Panc1 (cell line): ENCODE measurements at regions not wholly inside any gene's neighbourhood (a gene's known extent, or its start where the extent isn't known, plus 50 kb on each side); places are given as distances from the start of the nearest gene placed in this dataset.

Source experiments
- ATAC-seq: fragments of 200-7000 bp; cut with Tn5 transposase; 2 replicates; pipeline ENCODE4 v1.9.1; 2020; ENCODE audit warnings: mild to moderate bottlenecking, moderate library complexity
- BruUV-seq: library from RNA; stranded (reverse); fragments of 400-500 nt; replicated peaks from 2 replicates; lab custom pipeline; 2021; lab: Mats Ljungman, UMichigan
- CTCF ChIA-PET: fragments of 300-600 bp; sonication (Branson Sonifier 250); formaldehyde crosslinking; loops from one replicate; lab custom pipeline; 2022; ENCODE audit warnings: antibody characterized with exemption; lab: Charles Lee
- POLR2A ChIA-PET: fragments of 300-600 bp; sonication (Branson Sonifier 250); formaldehyde crosslinking; loops from one replicate; lab custom pipeline; 2022; ENCODE audit warnings: antibody characterized with exemption; lab: Charles Lee
- DNase-seq: peaks from one replicate; pipeline ENCODE4 v3.0.0-alpha.2; 2010; ENCODE audit warnings: low read depth, low spot score
- H3K27ac ChIP-seq: 2 replicates; pipeline ENCODE4 v1.5.1; 2011; ENCODE audit warnings: mild to moderate bottlenecking, low read length, inconsistent platforms
- H3K27me3 ChIP-seq: fragments of 200-500 bp; sonication (Bioruptor generic); 2 replicates; pipeline ENCODE4 v1.6.0; 2014; ENCODE audit warnings: low read length, inconsistent platforms; ENCODE audit not compliant: control insufficient read depth, insufficient read depth
- H3K36me3 ChIP-seq: fragments of 200-500 bp; sonication (Bioruptor generic); 2 replicates; pipeline ENCODE4 v1.5.1; 2014; ENCODE audit warnings: inconsistent platforms, mild to moderate bottlenecking, low read length, moderate library complexity; ENCODE audit not compliant: control insufficient read depth, insufficient read depth
- H3K4me1 ChIP-seq: 2 replicates; pipeline ENCODE4 v1.5.1; 2011; ENCODE audit warnings: inconsistent platforms, mild to moderate bottlenecking, low read length, moderate library complexity; ENCODE audit not compliant: control insufficient read depth, insufficient read depth
- H3K4me3 ChIP-seq, 2 experiments: 2 replicates each; pipeline ENCODE4 v1.5.1; 2011 to 2012; ENCODE audit warnings: low read depth in 2 of 2, low read length in 2 of 2, mild to moderate bottlenecking in 2 of 2, inconsistent platforms in 1 of 2, moderate library complexity in 1 of 2
- H3K9me3 ChIP-seq: fragments of 200-500 bp; sonication (Bioruptor generic); 2 replicates; pipeline ENCODE4 v1.5.1; 2014; ENCODE audit warnings: low read depth, mild to moderate bottlenecking, inconsistent platforms, low read length, moderate library complexity; ENCODE audit not compliant: control insufficient read depth, insufficient read depth
- CTCF ChIP-seq: fragments of 450-650 bp; IDR thresholded peaks from 2 replicates; pipeline ENCODE4 v1.5.1; 2017; ENCODE audit warnings: mild to moderate bottlenecking
- POLR2AphosphoS5 ChIP-seq: IDR thresholded peaks from 2 replicates; pipeline ENCODE4 v1.6.1; 2012; ENCODE audit warnings: mild to moderate bottlenecking, low read depth, low read length, moderate library complexity
- REST ChIP-seq, 2 experiments: IDR thresholded peaks; 2 replicates each; pipeline ENCODE4 v1.6.1; 2011 to 2012; ENCODE audit warnings: low read depth in 2 of 2, control low read depth in 1 of 2, low read length in 1 of 2, mild to moderate bottlenecking in 1 of 2, moderate library complexity in 1 of 2; ENCODE audit not compliant: insufficient read depth in 1 of 2
- SIN3A ChIP-seq: IDR thresholded peaks from 2 replicates; pipeline ENCODE4 v1.6.1; 2012; ENCODE audit warnings: low read depth, mild to moderate bottlenecking, low read length, moderate library complexity, borderline replicate concordance; ENCODE audit not compliant: insufficient read depth
- TCF7L2 ChIP-seq: IDR thresholded peaks from 2 replicates; pipeline ENCODE4 v1.6.1; 2011; ENCODE audit warnings: mild to moderate bottlenecking, low read depth, low read length, inconsistent platforms
- in situ Hi-C: cut with HindIII; loops from 2 replicates; pipeline ENCODE4 v1.10.0; 2016; ENCODE audit warnings: low sequenced_read_pairs, low pct_unique_long_range_greater_than_20kb
- intact Hi-C: fragments of 100-400 bp; cut with micrococcal nuclease; formaldehyde crosslinking; loops from one replicate; pipeline ENCODE4 v1.10.0; 2022; ENCODE audit not compliant: unreplicated experiment

GRCh38 chr5:99058466-99058865 is 129.7 kb upstream of the CHD1 start:
- ChIA-PET POLR2A (no interaction called here), CTCF (no interaction called here)
- no peaks in the 10 kb centered on the region for H3K27me3 ChIP-seq
- no peaks in the 10 kb centered on the region for H3K36me3 ChIP-seq
- DNase-seq (no peak), ATAC-seq (no peak)
- in situ Hi-C loops, result no loop called here
- H3K4me3 ChIP-seq, result no peak overlapping the region
- no peaks in the 10 kb centered on the region for H3K9me3 ChIP-seq
- intact Hi-C loops, result no loop called here
- no peaks in the 10 kb centered on the region for H3K4me1 ChIP-seq
- no peak for TF ChIP-seq SIN3A
- no peak for TF ChIP-seq TCF7L2
- TF ChIP-seq CTCF, result no peak
- no peak for TF ChIP-seq REST (IDR thresholded peaks at IDR 0.05; ENCODE audit: insufficient read depth in 1 of 2, low read depth in 2 of 2, low read length in 1 of 2)
- H3K27ac ChIP-seq, result no peak overlapping the region
- no TSS peak for BruUV-seq

- Histone ChIP-seq H3K9me3 (no peaks in the 10 kb centered on the region), H3K4me1 (no peaks in the 10 kb centered on the region), H3K4me3 (no peak overlapping the region), H3K27me3 (no peaks in the 10 kb centered on the region; the same call in none of the 2 replicates), H3K27ac (no peak overlapping the region), H3K36me3 (no peaks in the 10 kb centered on the region)
- BruUV-seq, result no TSS peak
- ATAC-seq (no peak), DNase-seq (no peak)
- ChIA-PET POLR2A (interaction anchor here (0.7 kb wide), 1 partner anchor 134 kb away, joined by 3 read pairs; no protein-coding TSS in a partner anchor), CTCF (no interaction called here)
- TF ChIP-seq TCF7L2, result no peak
- no peak for TF ChIP-seq REST (IDR thresholded peaks at IDR 0.05; ENCODE audit: insufficient read depth in 1 of 2, low read depth in 2 of 2, low read length in 1 of 2)
- TF ChIP-seq SIN3A, result no peak
- no peak for TF ChIP-seq POLR2AphosphoS5
- TF ChIP-seq CTCF, result no peak
- in situ Hi-C loops (no loop called here), intact Hi-C loops (no loop called here)
Observed at GRCh38 chr5:99054972-99055371, 126.2 kb upstream of the CHD1 start.
